ENCODE measurements at regions not wholly inside any gene's neighbourhood (a gene's known extent, or its start where the extent isn't known, plus 50 kb on each side); places are given as distances from the start of the nearest gene placed in this dataset.
"Not testable (repeated sequence)": the region's sequence is repeated elsewhere in the genome, so short reads cannot be mapped to it uniquely, and the experiment has no call there.

- no peak for DNase-seq
Observed at GRCh38 chr5:14929293-14930065, 57.9 kb upstream of the ANKH start.

GRCh38 chr5:14928661-14929060 lies 57.1 kb upstream of the ANKH start:
- DNase-seq: no peak

GRCh38 chr5:14925326-14925725 lies 53.7 kb upstream of the ANKH start:
- no peak for DNase-seq

- DNase-seq: not testable (repeated sequence)
Observed at GRCh38 chr5:14922952-14923351, 51.4 kb upstream of the ANKH start.

GRCh38 chr5:14922456-14922855 lies 50.9 kb upstream of the ANKH start:
- DNase-seq: no peak
